LHCN-M2 (cell line): ENCODE measurements at regions not wholly inside any gene's neighbourhood (a gene's known extent, or its start where the extent isn't known, plus 50 kb on each side); places are given as distances from the start of the nearest gene placed in this dataset.

Experiments
- DNase-seq: peaks from one replicate; pipeline ENCODE4 v3.0.0-alpha.2; 2012; ENCODE audit warnings: low read depth

- DNase-seq: peak; percentile 54
These were observed 414.8 kb downstream of the GADD45G start for GRCh38 chr9:90019626-90020025.

GRCh38 chr9:90020276-90020871 is 415.6 kb downstream of the GADD45G start:
- DNase-seq: peak; percentile 80

GRCh38 chr9:90021216-90021906 is 416.5 kb downstream of the GADD45G start:
- no peak for DNase-seq

- DNase-seq: no peak
These were observed 417.7 kb downstream of the GADD45G start for GRCh38 chr9:90022474-90022873.

GRCh38 chr9:90023861-90024260 is 419.0 kb downstream of the GADD45G start:
- DNase-seq: no peak

GRCh38 chr9:90024409-90024808 is 419.6 kb downstream of the GADD45G start:
- no peak for DNase-seq

- DNase-seq: no peak
These were observed 420.0 kb downstream of the GADD45G start for GRCh38 chr9:90024823-90025222.

GRCh38 chr9:90025816-90026215 is 421.0 kb downstream of the GADD45G start:
- peak; percentile 48 for DNase-seq

GRCh38 chr9:90027296-90027790 is 422.5 kb downstream of the GADD45G start:
- DNase-seq: no peak

- DNase-seq: no peak
These were observed 424.6 kb downstream of the GADD45G start for GRCh38 chr9:90029386-90029785.

GRCh38 chr9:90029996-90030395 is 425.2 kb downstream of the GADD45G start:
- DNase-seq: peak; percentile 4

GRCh38 chr9:90032296-90033027 is 427.6 kb downstream of the GADD45G start:
- DNase-seq: no peak

GRCh38 chr9:90033028-90033650 is 428.3 kb downstream of the GADD45G start:
- no peak for DNase-seq

- no peak for DNase-seq
These were observed 429.3 kb downstream of the GADD45G start for GRCh38 chr9:90034071-90034470.

GRCh38 chr9:90035471-90035870 is 430.7 kb downstream of the GADD45G start:
- DNase-seq: no peak

- no peak for DNase-seq
These were observed 432.5 kb downstream of the GADD45G start for GRCh38 chr9:90037146-90037797.

- DNase-seq: no peak
These were observed 434.0 kb downstream of the GADD45G start for GRCh38 chr9:90038763-90039162.

- DNase-seq: no peak
These were observed 439.5 kb downstream of the GADD45G start for GRCh38 chr9:90044263-90044662.

GRCh38 chr9:90044710-90045151 is 439.9 kb downstream of the GADD45G start:
- peak; percentile 59 for DNase-seq

GRCh38 chr9:90046317-90046861 is 441.6 kb downstream of the GADD45G start:
- no peak for DNase-seq

GRCh38 chr9:90047828-90048227 is 443.0 kb downstream of the GADD45G start:
- DNase-seq: no peak
